Mesenchymal stem cell (in vitro differentiated cells and primary cell): ENCODE measurements at regions not wholly inside any gene's neighbourhood (a gene's known extent, or its start where the extent isn't known, plus 50 kb on each side); places are given as distances from the start of the nearest gene placed in this dataset.
A peak's percentile ranks its signal among the peaks of the same experiment; 100 is the strongest.

Experiments
- DNase-seq: peaks from one replicate; pipeline ENCODE4 v3.0.0-alpha.2; 2013
- H2AFZ ChIP-seq: one replicate; pipeline ENCODE4 v1.6.1; 2013; ENCODE audit warnings: low read depth, mild to moderate bottlenecking, control low read depth, inconsistent platforms, low read length, moderate library complexity
- H2AK5ac ChIP-seq: 2 replicates; pipeline ENCODE4 v1.6.1; 2013; ENCODE audit warnings: low read length, moderate library complexity, mild to moderate bottlenecking, inconsistent platforms; ENCODE audit not compliant: severe bottlenecking
- H2BK120ac ChIP-seq: one replicate; pipeline ENCODE4 v1.6.1; 2013; ENCODE audit warnings: low read depth, mild to moderate bottlenecking, inconsistent platforms, low read length, moderate library complexity
- H2BK12ac ChIP-seq, 2 experiments: one replicate each; pipeline ENCODE4 v1.6.1; 2013; ENCODE audit warnings: inconsistent platforms in 2 of 2, low read length in 2 of 2, mild to moderate bottlenecking in 2 of 2, moderate library complexity in 2 of 2, control low read depth in 1 of 2
- H2BK15ac ChIP-seq: one replicate; pipeline ENCODE4 v1.6.1; 2013; ENCODE audit warnings: mild to moderate bottlenecking, low read depth, inconsistent platforms; ENCODE audit not compliant: poor library complexity, severe bottlenecking
- H2BK5ac ChIP-seq: 2 replicates; pipeline ENCODE4 v1.6.1; 2013; ENCODE audit warnings: low read depth, mild to moderate bottlenecking, low read length, control low read depth, inconsistent platforms; ENCODE audit not compliant: poor library complexity, severe bottlenecking
- H3K14ac ChIP-seq, 2 experiments: one replicate each; pipeline ENCODE4 v1.6.1; 2013; ENCODE audit warnings: inconsistent platforms in 2 of 2, low read length in 2 of 2, control low read depth in 1 of 2, mild to moderate bottlenecking in 1 of 2, moderate library complexity in 1 of 2
- H3K18ac ChIP-seq, 2 experiments: one replicate each; pipeline ENCODE4 v1.6.1; 2013; ENCODE audit warnings: inconsistent platforms in 2 of 2, low read length in 2 of 2, control low read depth in 1 of 2, low read depth in 1 of 2, mild to moderate bottlenecking in 1 of 2
- H3K23ac ChIP-seq, 2 experiments: one replicate each; pipeline ENCODE4 v1.6.1; 2013; ENCODE audit warnings: inconsistent platforms in 2 of 2, low read length in 2 of 2, mild to moderate bottlenecking in 2 of 2, moderate library complexity in 2 of 2, control low read depth in 1 of 2
- H3K27ac ChIP-seq: 2 replicates; pipeline ENCODE4 v1.5.1; 2013; ENCODE audit warnings: mild to moderate bottlenecking, moderate library complexity, low read length, control low read depth, inconsistent platforms; ENCODE audit not compliant: poor library complexity, severe bottlenecking
- H3K27me3 ChIP-seq, 2 experiments: 2 replicates each; pipeline versions ENCODE4 v1.6.1 to v1.7.0; 2013; ENCODE audit warnings: low read length in 2 of 2, mild to moderate bottlenecking in 2 of 2, moderate library complexity in 2 of 2, control low read depth in 1 of 2, inconsistent platforms in 1 of 2; ENCODE audit not compliant: control insufficient read depth in 1 of 2, insufficient read depth in 1 of 2
- H3K36me3 ChIP-seq, 2 experiments: 2 replicates each; pipeline versions ENCODE4 v1.6.1 to v1.7.0; 2013; ENCODE audit warnings: low read length in 2 of 2, control low read depth in 1 of 2, inconsistent platforms in 1 of 2, low read depth in 1 of 2, mild to moderate bottlenecking in 1 of 2; ENCODE audit not compliant: insufficient read depth in 2 of 2, control insufficient read depth in 1 of 2
- H3K4ac ChIP-seq, 2 experiments: one replicate each; pipeline ENCODE4 v1.6.1; 2013; ENCODE audit warnings: inconsistent platforms in 2 of 2, low read length in 2 of 2, mild to moderate bottlenecking in 2 of 2, moderate library complexity in 2 of 2, control low read depth in 1 of 2, low read depth in 1 of 2
- H3K4me1 ChIP-seq: 2 replicates; pipeline ENCODE4 v1.6.1; 2013; ENCODE audit warnings: low read depth, low read length, control low read depth; ENCODE audit not compliant: control insufficient read depth, insufficient read depth
- H3K4me2 ChIP-seq: 2 replicates; pipeline ENCODE4 v1.6.1; 2013; ENCODE audit warnings: low read length, mild to moderate bottlenecking, inconsistent platforms; ENCODE audit not compliant: poor library complexity, severe bottlenecking
- H3K4me3 ChIP-seq, 2 experiments: 2 replicates each; pipeline versions ENCODE4 v1.5.1 to v1.7.0; 2013; ENCODE audit warnings: low read length in 2 of 2, mild to moderate bottlenecking in 2 of 2, control low read depth in 1 of 2, low read depth in 1 of 2; ENCODE audit not compliant: insufficient read depth in 1 of 2
- H3K79me1 ChIP-seq: replicated peaks from 2 replicates; pipeline ENCODE4 v1.6.1; 2013; ENCODE audit warnings: mild to moderate bottlenecking, control low read depth, low read length, inconsistent platforms; ENCODE audit not compliant: poor library complexity, severe bottlenecking
- H3K9ac ChIP-seq: 2 replicates; pipeline ENCODE4 v1.7.0; 2013; ENCODE audit warnings: mild to moderate bottlenecking, low read length, moderate library complexity
- H3K9me3 ChIP-seq: 2 replicates; pipeline ENCODE4 v1.7.0; 2013; ENCODE audit warnings: mild to moderate bottlenecking, low read length; ENCODE audit not compliant: control insufficient read depth
- H4K8ac ChIP-seq: one replicate; pipeline ENCODE4 v1.6.1; 2013; ENCODE audit warnings: inconsistent platforms, mild to moderate bottlenecking, low read length, moderate library complexity
- H4K91ac ChIP-seq: one replicate; pipeline ENCODE4 v1.6.1; 2013; ENCODE audit warnings: mild to moderate bottlenecking, low read length, inconsistent platforms
- WGBS: methylation state at CpG from one replicate; pipeline ENCODE4 v1.1.7; 2013; ENCODE audit warnings: mixed read lengths; 5-methylcytosine and 5-hydroxymethylcytosine counted together

GRCh38 chr4:14768449-14768848 is 233.8 kb upstream of the CPEB2 start:
- Histone ChIP-seq H3K9ac (no peak overlapping the region), H3K4ac (no peak overlapping the region), H3K4me2 (no peak overlapping the region), H4K91ac (no peak overlapping the region), H2BK12ac (no peak overlapping the region), H2BK15ac (no peak overlapping the region), H4K8ac (no peak overlapping the region), H3K23ac (no peak overlapping the region), H3K14ac (no peak overlapping the region), H2AFZ (no peak overlapping the region), H2BK120ac (no peak overlapping the region), H3K4me1 (no peaks in the 10 kb centered on the region), H3K79me1 (no peaks in the 10 kb centered on the region), H3K9me3 (no peaks in the 10 kb centered on the region), H2AK5ac (no peak overlapping the region), H3K27ac (no peak overlapping the region), H3K36me3 (no peaks in the 10 kb centered on the region), H2BK5ac (no peak overlapping the region), H3K18ac (no peak overlapping the region), H3K4me3 (no peak overlapping the region), H3K27me3 (no peaks in the 10 kb centered on the region)
- no peak for DNase-seq

DNA sequence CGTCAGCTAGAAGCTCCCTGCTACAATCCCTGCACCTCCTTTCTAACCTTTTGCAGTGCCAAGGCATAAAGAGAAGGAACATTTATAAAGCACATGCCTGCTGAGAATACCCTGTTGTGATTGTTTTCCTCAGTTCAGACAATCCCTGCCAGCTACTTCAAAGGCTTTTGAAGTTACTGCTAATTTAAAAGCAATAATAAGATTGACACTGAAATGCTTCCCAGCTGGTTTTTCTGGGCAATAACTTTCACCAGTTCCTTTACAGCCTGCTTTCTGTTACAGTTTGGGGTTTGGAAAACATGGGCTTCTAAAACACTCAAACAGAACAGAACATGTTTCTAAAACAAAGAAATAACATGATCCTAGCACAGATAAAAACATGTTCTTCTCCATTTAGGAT is 232.3 kb upstream of the CPEB2 start:
- Histone ChIP-seq H3K9me3 (peaks cover 8% of the 10 kb centered on the region), H3K18ac (no peak overlapping the region), H3K27ac (no peak overlapping the region), H2AK5ac (no peak overlapping the region), H4K8ac (no peak overlapping the region), H4K91ac (no peak overlapping the region), H3K14ac (no peak overlapping the region), H2BK15ac (no peak overlapping the region), H3K27me3 (no peaks in the 10 kb centered on the region), H3K4ac (no peak overlapping the region), H3K4me3 (no peak overlapping the region), H2AFZ (no peak overlapping the region), H3K9ac (peak overlapping the region; percentile 15), H3K23ac (no peak overlapping the region), H3K4me1 (no peaks in the 10 kb centered on the region), H3K79me1 (no peaks in the 10 kb centered on the region), H2BK12ac (no peak overlapping the region), H3K4me2 (no peak overlapping the region), H2BK120ac (no peak overlapping the region), H3K36me3 (no peaks in the 10 kb centered on the region), H2BK5ac (no peak overlapping the region)
- WGBS, result 12% methylated on average over 1 of the region's 1 CpG
- DNase-seq, result no peak

DNA sequence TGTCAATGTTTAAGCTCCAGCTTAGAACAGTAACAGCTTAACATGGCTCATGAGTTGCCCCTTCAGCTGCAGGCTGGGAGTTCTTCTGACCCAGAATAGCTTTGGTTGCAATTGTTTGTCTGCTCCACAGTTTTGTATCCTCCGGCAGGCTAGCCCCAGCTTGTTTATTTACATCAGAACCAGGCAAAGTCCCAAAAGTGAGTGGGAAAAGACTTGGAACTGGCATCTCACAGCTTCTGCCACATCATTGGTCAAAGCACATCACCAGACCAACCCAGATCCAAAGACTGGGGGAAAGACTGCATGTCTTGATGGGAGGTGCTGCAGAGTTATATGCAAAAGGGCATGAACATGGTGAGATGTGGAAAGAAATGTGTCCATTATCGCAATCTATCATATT is 231.2 kb upstream of the CPEB2 start:
- H2BK120ac ChIP-seq, result no peak overlapping the region
- H3K23ac ChIP-seq, result no peak overlapping the region
- no peaks in the 10 kb centered on the region for H3K36me3 ChIP-seq
- no peak overlapping the region for H3K4me2 ChIP-seq
- H2BK12ac ChIP-seq, result no peak overlapping the region
- no peaks in the 10 kb centered on the region for H3K79me1 ChIP-seq
- no peak overlapping the region for H3K4ac ChIP-seq
- WGBS, result 100% methylated on average over 2 of the region's 2 CpGs
- H3K27me3 ChIP-seq, result no peaks in the 10 kb centered on the region
- H4K91ac ChIP-seq, result no peak overlapping the region
- H3K18ac ChIP-seq, result no peak overlapping the region
- no peak overlapping the region for H2AK5ac ChIP-seq
- no peak overlapping the region for H2AFZ ChIP-seq
- H3K9me3 ChIP-seq, result peaks cover 8% of the 10 kb centered on the region
- H3K9ac ChIP-seq, result peak overlapping the region; percentile 15
- no peak overlapping the region for H2BK15ac ChIP-seq
- no peak overlapping the region for H4K8ac ChIP-seq
- no peak overlapping the region for H3K14ac ChIP-seq
- H3K27ac ChIP-seq, result no peak overlapping the region
- no peak overlapping the region for H2BK5ac ChIP-seq
- peak; percentile 6 for DNase-seq
- no peaks in the 10 kb centered on the region for H3K4me1 ChIP-seq
- H3K4me3 ChIP-seq, result no peak overlapping the region

GRCh38 chr4:14771504-14772175 is 230.6 kb upstream of the CPEB2 start:
- Histone ChIP-seq H3K9me3 (peaks cover 8% of the 10 kb centered on the region), H2BK15ac (no peak overlapping the region), H3K4ac (no peak overlapping the region), H3K4me1 (no peaks in the 10 kb centered on the region), H2AK5ac (no peak overlapping the region), H4K8ac (no peak overlapping the region), H4K91ac (no peak overlapping the region), H3K9ac (no peak overlapping the region), H3K27ac (no peak overlapping the region), H3K79me1 (no peaks in the 10 kb centered on the region), H2BK120ac (no peak overlapping the region), H3K4me3 (no peak overlapping the region), H2BK5ac (no peak overlapping the region), H2AFZ (no peak overlapping the region), H3K36me3 (no peaks in the 10 kb centered on the region), H3K23ac (no peak overlapping the region), H3K27me3 (no peaks in the 10 kb centered on the region), H3K4me2 (no peak overlapping the region), H3K18ac (no peak overlapping the region), H3K14ac (no peak overlapping the region), H2BK12ac (no peak overlapping the region)
- WGBS, result 52% methylated on average over 2 of the region's 2 CpGs
- DNase-seq, result no peak
